Activated T-helper 17 cell treated with anti-CD3 and anti-CD28 coated beads, Interleukin-2, amount 50 U/mL, for 72 hours (primary cell): ENCODE measurements at regions not wholly inside any gene's neighbourhood (a gene's known extent, or its start where the extent isn't known, plus 50 kb on each side); places are given as distances from the start of the nearest gene placed in this dataset.
"Not testable (repeated sequence)": the region's sequence is repeated elsewhere in the genome, so short reads cannot be mapped to it uniquely, and the experiment has no call there.

ENCODE experiments used
- ATAC-seq: fragments of 150-1000 bp; cut with Tn5 transposase; replicated peaks from 2 replicates; pipeline ENCODE4 v1.10.0; 2021; ENCODE audit warnings: mild to moderate bottlenecking, moderate library complexity
- H3K27ac Mint-ChIP-seq: one replicate; pipeline ENCODE4 v1.8.0; 2022; ENCODE audit warnings: mixed read lengths
- H3K27me3 Mint-ChIP-seq: one replicate; pipeline ENCODE4 v1.8.0; 2022; ENCODE audit warnings: mixed read lengths
- H3K36me3 Mint-ChIP-seq: one replicate; pipeline ENCODE4 v1.8.0; 2022; ENCODE audit warnings: low read depth, mild to moderate bottlenecking, mixed read lengths
- H3K4me1 Mint-ChIP-seq: one replicate; pipeline ENCODE4 v1.8.0; 2022; ENCODE audit warnings: mixed read lengths
- H3K4me3 Mint-ChIP-seq: one replicate; pipeline ENCODE4 v1.8.0; 2022; ENCODE audit warnings: mild to moderate bottlenecking, mixed read lengths
- H3K9me3 Mint-ChIP-seq: one replicate; pipeline ENCODE4 v1.8.0; 2022; ENCODE audit warnings: mixed read lengths

DNA sequence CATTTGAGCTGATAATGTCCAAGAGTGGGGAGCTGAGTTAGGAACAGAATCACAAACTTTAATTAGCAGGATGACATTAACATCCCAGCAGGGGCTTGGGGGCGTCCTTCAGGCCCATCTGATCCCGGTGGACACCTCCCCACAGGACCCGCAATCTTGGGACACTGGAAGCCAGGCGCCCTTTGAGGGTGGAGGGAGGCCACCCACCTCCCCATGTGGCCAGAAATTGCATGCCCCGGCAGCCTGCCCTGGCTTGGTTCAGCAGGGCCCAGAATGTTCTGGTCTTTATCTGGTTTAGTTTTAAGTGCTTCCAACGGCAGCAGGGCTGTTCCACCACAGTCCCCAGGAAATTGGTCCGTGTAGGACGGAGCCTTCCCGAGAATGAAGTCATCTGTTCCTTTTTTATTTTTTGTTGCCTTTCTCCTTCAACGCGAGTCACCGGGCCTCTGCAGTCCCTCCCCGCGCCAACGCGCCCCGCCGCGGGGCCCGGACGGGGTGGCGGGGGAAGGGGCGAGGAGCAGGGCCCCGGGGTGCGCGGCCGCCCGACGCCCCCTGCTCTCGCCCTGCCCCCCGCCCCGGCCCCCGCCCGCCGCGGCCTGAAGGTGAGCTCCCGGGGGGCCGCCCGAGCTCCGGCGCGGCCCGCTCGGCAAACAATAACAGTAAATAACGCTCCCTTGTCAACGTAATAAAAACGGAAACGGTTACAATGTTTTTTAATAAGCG, 207.9 kb downstream of the C9orf50 start:
- Mint-ChIP-seq H3K27ac (peak overlapping the region; percentile 97), H3K4me3 (peak overlapping the region; percentile 78), H3K36me3 (peaks cover 4% of the 10 kb centered on the region), H3K9me3 (peaks cover 7% of the 10 kb centered on the region), H3K4me1 (peaks cover 14% of the 10 kb centered on the region), H3K27me3 (no peaks in the 10 kb centered on the region)
- peak; percentile 65 for ATAC-seq

- H3K9me3 Mint-ChIP-seq, ATAC-seq, H3K36me3 Mint-ChIP-seq, H3K27me3 Mint-ChIP-seq: not testable (repeated sequence)
- Mint-ChIP-seq H3K4me3 (peak overlapping the region; percentile 78), H3K27ac (peak overlapping the region; percentile 97), H3K4me1 (peaks cover 14% of the 10 kb centered on the region)
These were observed 208.6 kb downstream of the C9orf50 start for GRCh38 chr9:129412176-129412813.

- peaks cover 7% of the 10 kb centered on the region for H3K9me3 Mint-ChIP-seq
- H3K4me1 Mint-ChIP-seq: peaks cover 14% of the 10 kb centered on the region
- H3K36me3 Mint-ChIP-seq: peaks cover 4% of the 10 kb centered on the region
- H3K4me3 Mint-ChIP-seq: no peak overlapping the region
- no peaks in the 10 kb centered on the region for H3K27me3 Mint-ChIP-seq
- no peak overlapping the region for H3K27ac Mint-ChIP-seq
- ATAC-seq: no peak
These were observed 209.3 kb downstream of the C9orf50 start for GRCh38 chr9:129411501-129412175.

- ATAC-seq: no peak
- Mint-ChIP-seq H3K4me1 (peaks cover 14% of the 10 kb centered on the region), H3K4me3 (no peak overlapping the region), H3K27ac (peak overlapping the region; percentile 73), H3K27me3 (no peaks in the 10 kb centered on the region), H3K9me3 (peaks cover 7% of the 10 kb centered on the region), H3K36me3 (peaks cover 4% of the 10 kb centered on the region)
These were observed 210.7 kb downstream of the C9orf50 start for GRCh38 chr9:129410226-129410625.

GRCh38 chr9:129408535-129409215, 212.2 kb downstream of the C9orf50 start:
- Mint-ChIP-seq H3K4me3 (no peak overlapping the region), H3K36me3 (no peaks in the 10 kb centered on the region), H3K27ac (peak overlapping the region; percentile 18), H3K4me1 (peaks cover 10% of the 10 kb centered on the region), H3K9me3 (peaks cover 7% of the 10 kb centered on the region), H3K27me3 (no peaks in the 10 kb centered on the region)
- ATAC-seq: no peak

DNA sequence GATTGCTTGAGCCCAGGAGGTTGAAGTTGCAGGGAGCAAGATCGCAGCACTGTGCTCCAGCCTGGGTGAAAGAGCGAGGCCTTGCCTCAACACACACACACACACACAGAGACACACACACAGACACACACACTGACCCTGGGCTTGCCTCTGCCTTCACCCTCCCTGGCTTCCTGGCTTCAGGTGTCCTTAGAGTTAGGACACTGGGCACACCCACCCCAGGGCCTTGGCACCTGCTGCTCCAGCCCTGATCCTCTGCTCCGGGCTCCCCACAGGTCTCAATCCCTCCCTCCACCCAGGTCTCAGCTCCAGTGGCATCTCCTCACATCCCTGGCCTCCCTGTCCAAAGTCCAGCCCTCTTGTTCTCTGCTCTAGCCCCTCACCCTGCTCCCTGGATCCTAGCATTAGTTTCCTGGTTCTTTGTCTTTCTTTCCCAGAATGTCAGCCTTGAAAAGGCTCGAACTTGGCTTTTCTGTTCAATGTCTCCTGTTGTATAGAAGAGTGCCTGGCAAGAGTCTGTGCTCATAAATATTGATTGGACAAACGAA, 212.9 kb downstream of the C9orf50 start:
- H3K36me3 Mint-ChIP-seq: no peaks in the 10 kb centered on the region

DNA sequence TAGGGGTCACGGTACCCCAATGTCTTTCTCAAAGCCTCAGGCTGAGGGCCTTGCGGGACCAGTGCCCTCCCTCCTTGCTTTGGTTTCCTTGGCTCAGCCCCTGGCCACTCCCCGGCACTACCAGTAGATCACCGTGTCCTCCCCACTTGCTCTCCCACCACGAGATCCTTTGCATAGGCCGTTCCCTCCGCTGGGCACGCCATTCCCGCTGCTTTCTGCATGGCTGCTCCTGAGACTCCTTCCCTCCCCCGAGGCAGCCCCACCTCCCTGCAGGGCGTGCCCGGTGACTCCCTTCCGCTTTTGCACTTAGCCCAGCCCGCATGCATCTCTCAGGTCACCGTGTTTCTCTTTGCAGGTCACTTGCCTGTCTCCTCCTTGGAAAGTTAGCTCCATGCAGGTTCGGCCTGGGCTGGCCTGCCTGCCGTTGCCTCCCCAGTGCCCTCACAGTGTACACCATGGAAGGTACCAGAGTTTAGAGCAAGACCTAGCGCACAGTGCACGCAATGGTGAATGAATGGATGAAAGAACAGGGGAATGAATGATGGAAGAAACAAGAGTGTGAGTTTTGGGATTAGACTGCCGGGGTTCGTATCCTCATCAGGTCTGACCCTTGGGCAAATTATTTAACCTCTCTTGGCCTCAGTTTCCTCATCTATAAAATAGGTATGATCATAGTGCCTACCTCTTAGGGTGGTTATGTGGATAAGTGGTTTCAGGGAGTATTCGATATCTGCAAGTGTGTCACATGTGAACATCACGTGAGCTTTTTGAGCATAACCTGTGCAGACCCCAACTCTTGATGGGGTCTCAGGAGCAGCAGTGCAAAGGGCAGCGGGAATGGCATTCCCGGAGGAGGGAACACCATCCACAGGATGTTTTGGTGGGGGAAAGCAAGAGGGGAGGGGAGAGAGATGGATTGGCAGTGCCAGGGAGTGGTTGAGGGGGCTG, 214.3 kb downstream of the C9orf50 start:
- ATAC-seq: no peak
- Mint-ChIP-seq H3K4me3 (no peak overlapping the region), H3K27ac (no peak overlapping the region), H3K9me3 (peaks cover 7% of the 10 kb centered on the region), H3K27me3 (no peaks in the 10 kb centered on the region), H3K4me1 (peaks cover 10% of the 10 kb centered on the region), H3K36me3 (no peaks in the 10 kb centered on the region)

More for the DNA sequence above, 212.9 kb downstream of the C9orf50 start:
- peaks cover 7% of the 10 kb centered on the region for H3K9me3 Mint-ChIP-seq
- no peak overlapping the region for H3K4me3 Mint-ChIP-seq
- peaks cover 10% of the 10 kb centered on the region for H3K4me1 Mint-ChIP-seq
- H3K27ac Mint-ChIP-seq: peak overlapping the region; percentile 18
- no peak for ATAC-seq
- no peaks in the 10 kb centered on the region for H3K27me3 Mint-ChIP-seq

DNA sequence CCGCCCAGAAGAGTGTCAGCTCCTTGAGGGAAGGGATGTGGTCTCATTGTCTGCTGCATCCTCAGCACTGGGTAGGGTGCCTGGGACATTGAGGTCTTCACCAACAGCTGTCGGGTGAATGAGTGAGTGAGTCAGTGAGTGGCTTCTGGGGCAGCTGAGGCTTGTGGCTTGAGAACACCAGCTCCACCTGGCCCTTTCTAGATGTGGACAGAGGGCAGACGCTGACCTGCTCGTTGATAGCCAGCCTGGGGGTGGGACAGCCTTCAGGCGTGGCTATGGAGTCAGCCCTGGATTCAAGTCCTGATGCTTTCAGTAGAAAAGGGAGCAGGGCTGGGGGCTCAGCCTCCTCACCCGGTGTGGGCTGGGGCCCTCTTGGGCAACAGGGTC, 215.1 kb downstream of the C9orf50 start:
- no peak overlapping the region for H3K4me3 Mint-ChIP-seq
- no peak overlapping the region for H3K27ac Mint-ChIP-seq
- peaks cover 10% of the 10 kb centered on the region for H3K4me1 Mint-ChIP-seq
- no peaks in the 10 kb centered on the region for H3K27me3 Mint-ChIP-seq
- H3K36me3 Mint-ChIP-seq: no peaks in the 10 kb centered on the region
- peaks cover 7% of the 10 kb centered on the region for H3K9me3 Mint-ChIP-seq
- ATAC-seq: no peak

DNA sequence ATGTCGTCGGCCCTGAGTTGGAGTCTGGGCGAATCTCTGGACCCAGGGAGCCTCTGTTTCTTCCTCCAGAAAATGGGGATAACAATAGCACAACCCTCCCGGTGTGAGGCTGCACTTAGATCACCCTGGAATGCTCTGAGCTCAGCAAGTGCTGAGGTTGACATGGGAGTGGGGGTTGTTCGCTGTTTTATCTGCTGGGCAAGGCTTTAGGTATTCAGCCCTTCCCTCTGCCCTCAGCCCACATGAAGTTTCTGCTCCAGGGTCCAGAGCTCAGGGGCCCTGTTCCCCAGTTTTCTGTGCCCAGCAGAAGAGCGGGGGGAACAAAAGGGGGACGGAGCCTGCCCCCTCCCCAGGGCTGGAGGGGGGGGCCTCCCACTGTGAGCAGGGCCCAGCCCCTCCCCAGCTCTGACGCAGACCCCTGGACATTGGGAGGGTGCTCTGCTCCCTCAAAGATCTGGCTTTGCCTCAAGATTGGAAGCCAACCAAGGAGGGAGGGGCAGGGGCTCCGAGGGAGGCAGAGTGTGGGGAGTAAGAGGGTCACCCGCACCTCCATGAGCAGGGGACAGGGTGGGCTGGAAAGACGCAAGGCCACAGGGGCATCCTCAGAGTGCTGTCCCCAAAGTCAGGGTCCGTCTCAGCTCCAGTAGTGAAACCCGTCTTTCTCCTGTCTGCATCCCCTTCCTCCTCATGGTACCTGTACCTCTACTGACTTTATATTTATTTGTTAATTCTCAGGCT, 215.6 kb downstream of the C9orf50 start:
- no peaks in the 10 kb centered on the region for H3K27me3 Mint-ChIP-seq
- peaks cover 5% of the 10 kb centered on the region for H3K4me1 Mint-ChIP-seq
- no peak for ATAC-seq
- peaks cover 1% of the 10 kb centered on the region for H3K9me3 Mint-ChIP-seq
- no peak overlapping the region for H3K4me3 Mint-ChIP-seq
- H3K36me3 Mint-ChIP-seq: no peaks in the 10 kb centered on the region
- H3K27ac Mint-ChIP-seq: no peak overlapping the region

DNA sequence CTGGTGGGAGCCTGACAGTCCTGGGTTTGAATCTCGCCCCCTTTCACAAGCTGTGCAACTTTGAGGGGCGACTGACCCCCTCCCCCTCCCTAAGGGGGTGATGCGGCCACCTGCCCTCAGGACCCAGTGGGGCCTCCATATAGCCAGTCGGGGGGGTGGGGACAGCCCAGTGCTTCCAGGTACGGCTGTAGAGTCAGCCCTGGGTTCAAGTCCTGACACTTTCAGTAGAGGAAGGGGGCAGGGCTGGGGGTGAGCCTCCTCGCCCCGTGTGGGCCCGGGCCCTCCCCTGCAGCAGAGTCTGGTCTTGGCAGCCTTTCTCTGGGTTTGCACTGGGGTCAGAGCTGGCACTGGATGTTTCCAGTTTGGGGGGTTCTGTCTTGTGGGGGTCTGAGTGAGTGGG, 216.3 kb downstream of the C9orf50 start:
- no peak overlapping the region for H3K4me3 Mint-ChIP-seq
- H3K9me3 Mint-ChIP-seq: no peaks in the 10 kb centered on the region
- ATAC-seq: no peak
- H3K4me1 Mint-ChIP-seq: no peaks in the 10 kb centered on the region
- H3K27ac Mint-ChIP-seq: no peak overlapping the region
- no peaks in the 10 kb centered on the region for H3K27me3 Mint-ChIP-seq
- no peaks in the 10 kb centered on the region for H3K36me3 Mint-ChIP-seq

DNA sequence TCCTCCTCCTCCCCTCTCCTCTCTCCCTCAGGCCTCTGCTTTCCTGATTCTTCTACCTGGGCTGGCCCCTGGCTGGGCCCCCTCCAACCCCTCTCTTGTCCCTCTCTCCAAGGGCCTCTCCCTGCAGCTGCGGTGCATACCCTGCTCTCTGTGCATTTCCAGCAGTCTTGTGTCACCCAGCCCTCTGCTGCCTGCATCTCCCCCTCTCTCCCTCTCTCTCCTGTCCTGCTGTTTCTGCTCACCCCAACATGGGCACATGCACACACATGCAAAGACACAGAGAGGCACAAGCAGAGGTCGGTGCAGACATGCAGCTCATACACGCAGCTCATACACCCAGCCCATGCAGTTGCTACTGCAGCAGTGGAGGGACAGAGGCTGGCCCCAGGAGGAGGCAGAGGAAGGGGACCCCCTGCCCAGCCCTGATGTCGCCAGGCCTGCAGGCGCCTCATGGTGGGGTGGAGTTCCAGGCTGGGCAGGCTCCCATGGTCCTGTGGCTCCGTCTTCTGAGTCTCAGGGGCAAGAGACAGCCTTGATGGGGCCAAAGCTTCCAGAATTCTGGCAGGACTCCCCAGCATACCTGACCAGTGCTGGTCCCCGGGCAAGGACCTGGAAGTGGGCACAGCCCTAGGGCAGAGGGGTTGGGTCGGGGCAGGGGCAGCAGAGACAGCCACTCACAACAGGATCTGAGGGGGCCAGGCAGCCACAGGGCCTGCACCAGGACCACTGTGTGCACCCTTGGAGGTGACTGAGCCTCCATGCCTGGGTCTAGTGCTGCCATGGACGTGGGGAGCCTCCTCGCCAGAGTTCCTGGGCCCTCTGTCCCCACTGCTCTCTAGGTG, 216.9 kb downstream of the C9orf50 start:
- Mint-ChIP-seq H3K4me1 (no peaks in the 10 kb centered on the region), H3K27ac (no peak overlapping the region), H3K27me3 (no peaks in the 10 kb centered on the region), H3K9me3 (no peaks in the 10 kb centered on the region), H3K36me3 (no peaks in the 10 kb centered on the region), H3K4me3 (no peak overlapping the region)
- ATAC-seq: no peak

- Mint-ChIP-seq H3K27ac (peak overlapping the region; percentile 5), H3K27me3 (no peaks in the 10 kb centered on the region), H3K4me1 (no peaks in the 10 kb centered on the region), H3K9me3 (no peaks in the 10 kb centered on the region), H3K4me3 (no peak overlapping the region), H3K36me3 (no peaks in the 10 kb centered on the region)
- ATAC-seq: no peak
These were observed 217.7 kb downstream of the C9orf50 start for GRCh38 chr9:129402931-129403778.
